Stomach (tissue), 8 donors: ENCODE measurements at regions not wholly inside any gene's neighbourhood (a gene's known extent, or its start where the extent isn't known, plus 50 kb on each side); places are given as distances from the start of the nearest gene placed in this dataset.
"Not testable (repeated sequence)": the region's sequence is repeated elsewhere in the genome, so short reads cannot be mapped to it uniquely, and the experiment has no call there.

Source experiments
- DNase-seq, 2 donors: peaks; one replicate each; pipeline versions ENCODE4 v3.0.0 to v3.0.0-alpha.2; 2013 to 2019
- H3K27ac ChIP-seq, 5 donors: fragments of 200-600 bp in 4 of 5; sonication (generic) in 4 of 5; one replicate each; pipeline ENCODE4 v1.5.1; 2013 to 2019; ENCODE audit warnings: mild to moderate bottlenecking in 1 of 5, moderate library complexity in 1 of 5
- H3K27me3 ChIP-seq, 3 donors: fragments of 200-600 bp; sonication (generic); one replicate each; pipeline ENCODE4 v1.5.1; 2017 to 2019; ENCODE audit warnings: mixed run types in 1 of 3
- H3K36me3 ChIP-seq, 4 donors: fragments of 200-600 bp; sonication (generic); 1 replicate in 3 of 4; 2 replicates in 1 of 4; pipeline ENCODE4 v1.5.1; 2016 to 2019
- H3K4me1 ChIP-seq, 4 donors: fragments of 200-600 bp; sonication (generic); one replicate each; pipeline ENCODE4 v1.5.1; 2016 to 2019
- H3K4me3 ChIP-seq, 4 donors: fragments of 200-600 bp; sonication (generic) in 3 of 4; one replicate each; pipeline ENCODE4 v1.5.1; 2016 to 2019; ENCODE audit warnings: mild to moderate bottlenecking in 1 of 4
- H3K9me3 ChIP-seq, 4 donors: fragments of 200-600 bp; sonication (generic); one replicate each; pipeline ENCODE4 v1.5.1; 2016 to 2019
- EP300 ChIP-seq: sonication (generic); formaldehyde crosslinking; IDR thresholded peaks from one replicate; pipeline ENCODE4 v1.6.1; 2017; ENCODE audit warnings: antibody characterized with exemption
- POLR2A ChIP-seq, 4 donors: fragments of 450-650 bp; IDR thresholded peaks; one replicate each; pipeline ENCODE4 v1.6.1; 2016; ENCODE audit warnings: antibody characterized with exemption in 4 of 4, control low read depth in 2 of 4, mild to moderate bottlenecking in 1 of 4, moderate library complexity in 1 of 4
- POLR2AphosphoS5 ChIP-seq, 3 donors: sonication (generic); formaldehyde crosslinking; IDR thresholded peaks; one replicate each; pipeline ENCODE4 v1.6.1; 2016; ENCODE audit warnings: antibody characterized with exemption in 3 of 3
- WGBS, 5 donors: extraction: QIAGEN DNeasy Blood & Tissue Kit in 3 of 5; methylation state at CpG; one replicate each; pipeline versions ENCODE4 v1.1.5 to v1.1.7; 2013 to 2018; 5-methylcytosine and 5-hydroxymethylcytosine counted together
- intact Hi-C: fragments of 100-400 bp; cut with DNase I; formaldehyde crosslinking; loops from one replicate; pipeline ENCODE4 v1.15.1; 2023; ENCODE audit warnings: low total_unique reads
- TF ChIP-seq, protein P1 (sequence below), 7 experiments: fragments of 450-650 bp in 4 of 7; fragments of 200-600 bp in 3 of 7; sonication (generic) in 3 of 7; IDR thresholded peaks; one replicate each; pipeline ENCODE4 v1.5.1; 2016 to 2019; ENCODE audit warnings: antibody characterized with exemption in 7 of 7, control low read depth in 2 of 7, mild to moderate bottlenecking in 1 of 7
- donor health status: healthy with polysubstance abuse.
- donor health status: Bipolar disorder and iron deficiency.
- donor health status: healthy.

DNA sequence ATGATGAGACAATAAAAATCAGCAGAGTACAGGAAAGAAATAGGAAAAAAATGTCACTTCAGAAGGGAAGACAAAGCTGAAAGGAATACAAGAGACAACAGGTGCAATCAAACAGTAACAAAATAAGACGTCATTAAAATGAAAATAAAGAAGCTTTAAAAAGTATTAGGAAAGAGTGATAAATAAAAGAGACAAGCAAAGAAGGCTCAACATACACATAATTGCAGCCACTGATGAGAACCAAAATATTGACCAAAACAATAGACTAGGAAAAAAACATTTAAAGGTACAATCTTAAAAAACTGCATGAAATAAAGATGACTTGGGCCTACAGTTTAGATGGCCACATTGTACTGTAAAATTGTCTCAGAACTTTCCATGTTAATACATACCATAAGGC lies 160.5 kb upstream of the MINDY3 start:
- Histone ChIP-seq H3K9me3 (peaks cover 0 to 24% (median 10%) of the 10 kb centered on the region in 4 donors), H3K4me3 (no peak overlapping the region), H3K27me3 (no peaks in the 10 kb centered on the region), H3K4me1 (no peaks in the 10 kb centered on the region), H3K27ac (no peak overlapping the region), H3K36me3 (no peaks in the 10 kb centered on the region)
- intact Hi-C loops: no loop called here
- WGBS, 5 donors: 0 to 93% (median 73%) methylated on average over 1 of the region's 1 CpG
- no peak for DNase-seq
- no peak for TF ChIP-seq POLR2AphosphoS5 (IDR thresholded peaks at IDR 0.05)
- TF ChIP-seq, protein P1, sequence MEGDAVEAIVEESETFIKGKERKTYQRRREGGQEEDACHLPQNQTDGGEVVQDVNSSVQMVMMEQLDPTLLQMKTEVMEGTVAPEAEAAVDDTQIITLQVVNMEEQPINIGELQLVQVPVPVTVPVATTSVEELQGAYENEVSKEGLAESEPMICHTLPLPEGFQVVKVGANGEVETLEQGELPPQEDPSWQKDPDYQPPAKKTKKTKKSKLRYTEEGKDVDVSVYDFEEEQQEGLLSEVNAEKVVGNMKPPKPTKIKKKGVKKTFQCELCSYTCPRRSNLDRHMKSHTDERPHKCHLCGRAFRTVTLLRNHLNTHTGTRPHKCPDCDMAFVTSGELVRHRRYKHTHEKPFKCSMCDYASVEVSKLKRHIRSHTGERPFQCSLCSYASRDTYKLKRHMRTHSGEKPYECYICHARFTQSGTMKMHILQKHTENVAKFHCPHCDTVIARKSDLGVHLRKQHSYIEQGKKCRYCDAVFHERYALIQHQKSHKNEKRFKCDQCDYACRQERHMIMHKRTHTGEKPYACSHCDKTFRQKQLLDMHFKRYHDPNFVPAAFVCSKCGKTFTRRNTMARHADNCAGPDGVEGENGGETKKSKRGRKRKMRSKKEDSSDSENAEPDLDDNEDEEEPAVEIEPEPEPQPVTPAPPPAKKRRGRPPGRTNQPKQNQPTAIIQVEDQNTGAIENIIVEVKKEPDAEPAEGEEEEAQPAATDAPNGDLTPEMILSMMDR (IDR thresholded peaks at IDR 0.05): no peak
- TF ChIP-seq EP300: no peak
- TF ChIP-seq POLR2A (IDR thresholded peaks at IDR 0.05): no peak

DNA sequence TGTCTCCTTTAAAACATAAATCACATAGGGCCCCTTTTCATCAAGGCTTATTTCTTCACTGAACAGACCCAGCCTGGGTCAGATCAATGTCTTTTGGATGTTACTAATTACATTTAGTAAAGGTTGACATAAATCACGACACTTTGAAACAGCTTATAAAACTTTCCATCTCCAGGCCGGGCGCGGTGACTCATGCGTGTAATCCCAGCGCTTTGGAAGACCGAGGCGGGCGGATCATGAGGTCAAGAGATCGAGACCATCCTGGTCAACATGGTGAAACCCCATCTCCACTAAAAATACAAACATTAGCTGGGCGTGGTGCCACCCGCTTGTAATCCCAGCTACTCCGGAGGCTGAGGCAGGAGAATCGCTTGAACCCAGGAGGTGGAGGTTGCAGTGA lies 166.5 kb upstream of the MINDY3 start:
- H3K27ac ChIP-seq, H3K27me3 ChIP-seq, H3K36me3 ChIP-seq, DNase-seq, H3K4me3 ChIP-seq, H3K9me3 ChIP-seq, H3K4me1 ChIP-seq, intact Hi-C loops: not testable (repeated sequence)
- 81 to 92% (median 86%) methylated on average over 11 to 14 of the region's 14 CpGs for WGBS, 5 donors

DNA sequence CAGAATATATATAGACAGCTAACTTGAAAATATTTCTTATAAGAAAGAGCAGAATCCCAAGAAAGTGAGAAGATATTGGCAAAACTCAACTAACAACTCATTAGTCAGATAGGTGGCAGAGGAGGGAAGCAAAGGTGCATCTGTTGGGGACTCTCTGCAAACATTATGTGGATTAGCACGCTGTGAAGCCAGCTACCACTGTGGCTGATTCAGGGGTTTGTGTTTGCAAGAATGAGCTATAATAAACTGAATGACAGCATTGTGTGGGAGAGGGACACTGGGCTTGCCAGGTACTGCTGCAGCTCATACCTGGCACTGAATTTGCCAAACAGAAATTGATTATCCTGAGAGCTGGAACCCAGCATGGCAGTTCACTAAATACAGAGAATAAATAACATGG lies 170.3 kb upstream of the MINDY3 start:
- intact Hi-C loops: no loop called here
- WGBS, 5 donors: 38 to 57% (median 40%) methylated on average over 1 of the region's 1 CpG
- Histone ChIP-seq H3K9me3 (peaks cover 0 to 27% (median 15%) of the 10 kb centered on the region in 4 donors), H3K4me3 (no peak overlapping the region), H3K27ac (no peak overlapping the region), H3K4me1 (no peaks in the 10 kb centered on the region), H3K27me3 (peaks cover 0 to 6% (median 0%) of the 10 kb centered on the region in 3 donors), H3K36me3 (no peaks in the 10 kb centered on the region)
- TF ChIP-seq POLR2A (IDR thresholded peaks at IDR 0.05) (no peak), POLR2AphosphoS5 (IDR thresholded peaks at IDR 0.05) (no peak), EP300 (no peak)
- TF ChIP-seq, protein P1 (IDR thresholded peaks at IDR 0.05): no peak
- no peak for DNase-seq

DNA sequence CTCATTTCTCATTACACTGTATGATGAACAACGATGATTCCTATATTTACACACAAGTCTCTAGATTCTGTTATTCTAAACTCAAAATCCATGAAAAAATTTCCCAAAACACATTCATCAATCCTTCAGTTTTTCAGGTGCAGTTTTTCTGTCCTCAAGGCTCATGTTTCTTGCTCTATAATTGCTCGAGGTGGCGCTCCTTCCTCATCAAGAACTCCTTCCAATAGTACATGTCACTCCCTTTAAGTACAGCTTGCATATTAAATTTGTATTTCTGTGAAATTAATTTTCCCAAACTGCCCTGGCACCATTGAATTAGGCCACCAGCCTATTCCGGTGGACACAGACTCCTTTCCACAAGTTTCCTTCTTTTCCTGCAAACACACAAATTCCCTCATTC lies 188.7 kb upstream of the MINDY3 start:
- H3K4me3 ChIP-seq: no peak overlapping the region
- TF ChIP-seq POLR2AphosphoS5 (IDR thresholded peaks at IDR 0.05): no peak
- no peak for TF ChIP-seq POLR2A (IDR thresholded peaks at IDR 0.05)
- no peak for TF ChIP-seq EP300
- TF ChIP-seq, protein P1 (IDR thresholded peaks at IDR 0.05): no peak
- H3K36me3 ChIP-seq: no peaks in the 10 kb centered on the region
- WGBS, 5 donors: 81 to 86% (median 85%) methylated on average over 4 of the region's 4 CpGs
- H3K27me3 ChIP-seq: no peaks in the 10 kb centered on the region
- DNase-seq: no peak
- no peaks in the 10 kb centered on the region for H3K4me1 ChIP-seq
- intact Hi-C loops: no loop called here
- no peak overlapping the region for H3K27ac ChIP-seq
- peaks cover 0 to 5% (median 0%) of the 10 kb centered on the region in 4 donors for H3K9me3 ChIP-seq

DNA sequence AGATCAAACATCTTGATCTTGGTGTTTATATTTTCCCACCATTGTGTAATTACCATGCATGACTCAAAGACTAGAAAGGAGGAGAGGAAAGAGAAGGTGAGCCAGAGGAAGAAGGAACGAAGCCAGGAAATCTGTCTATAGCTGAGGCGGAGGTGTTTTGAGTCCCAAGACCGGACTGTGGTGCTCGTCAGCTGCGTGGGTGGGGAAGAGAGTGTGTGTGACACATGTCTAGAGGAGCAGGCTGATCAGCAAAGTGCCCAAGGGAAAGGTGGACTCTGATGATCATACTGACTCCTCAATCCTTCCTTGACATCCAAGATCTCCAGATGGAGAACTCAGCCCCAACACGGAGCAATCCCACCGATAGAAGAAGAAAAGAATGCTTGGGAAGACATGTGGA lies 189.5 kb upstream of the MINDY3 start:
- WGBS, 5 donors: 77 to 90% (median 88%) methylated on average over 7 of the region's 7 CpGs
- intact Hi-C loops: no loop called here

More for the DNA sequence above, 189.5 kb upstream of the MINDY3 start:
- TF ChIP-seq POLR2AphosphoS5 (IDR thresholded peaks at IDR 0.05) (no peak), EP300 (no peak), POLR2A (IDR thresholded peaks at IDR 0.05) (no peak)
- TF ChIP-seq, protein P1 (IDR thresholded peaks at IDR 0.05): no peak
- no peaks in the 10 kb centered on the region for H3K4me1 ChIP-seq
- no peak for DNase-seq
- H3K36me3 ChIP-seq: no peaks in the 10 kb centered on the region
- no peaks in the 10 kb centered on the region for H3K27me3 ChIP-seq
- no peak overlapping the region for H3K27ac ChIP-seq
- no peak overlapping the region for H3K4me3 ChIP-seq
- peaks cover 0 to 5% (median 0%) of the 10 kb centered on the region in 4 donors for H3K9me3 ChIP-seq
